Naive thymus-derived CD4-positive, alpha-beta T cell (primary cell): ENCODE measurements at regions not wholly inside any gene's neighbourhood (a gene's known extent, or its start where the extent isn't known, plus 50 kb on each side); places are given as distances from the start of the nearest gene placed in this dataset.

ENCODE experiments used
- ATAC-seq: fragments of 150-1000 bp; cut with Tn5 transposase; 2 replicates; pipeline ENCODE4 v1.10.0; 2021; ENCODE audit warnings: mild to moderate bottlenecking, moderate library complexity
- CTCF ChIA-PET: fragments of 350-600 bp; sonication (Branson Sonifier 250); formaldehyde crosslinking; loops from one replicate; lab custom pipeline; 2021; ENCODE audit warnings: antibody characterized with exemption; lab: Charles Lee
- POLR2A ChIA-PET: fragments of 350-600 bp; sonication (Branson Sonifier 250); formaldehyde crosslinking; loops from one replicate; lab custom pipeline; 2021; ENCODE audit warnings: antibody characterized with exemption, inconsistent platforms; lab: Charles Lee
- DNase-seq, 9 donors: peaks; one replicate each; pipeline versions ENCODE4 v3.0.0 to v3.0.0-alpha.2; 2020 to 2022; ENCODE audit warnings: mixed read lengths in 1 of 9
- H3K27ac ChIP-seq: one replicate; pipeline ENCODE4 v1.7.0; 2013; ENCODE audit warnings: mild to moderate bottlenecking, low read depth, low read length, moderate library complexity
- H3K27me3 ChIP-seq, 2 donors: one replicate each; pipeline ENCODE4 v1.7.0; 2013; ENCODE audit warnings: low read length in 2 of 2, mild to moderate bottlenecking in 2 of 2, moderate library complexity in 2 of 2; ENCODE audit not compliant: control insufficient read depth in 2 of 2, insufficient read depth in 2 of 2
- H3K36me3 ChIP-seq, 3 experiments: 1 replicate in 2 of 3; 2 replicates in 1 of 3; pipeline ENCODE4 v1.7.0; 2013; ENCODE audit warnings: low read length in 3 of 3, mild to moderate bottlenecking in 3 of 3, moderate library complexity in 1 of 3; ENCODE audit not compliant: insufficient read depth in 3 of 3, control insufficient read depth in 2 of 3
- H3K4me1 ChIP-seq, 2 donors: one replicate each; pipeline ENCODE4 v1.7.0; 2013; ENCODE audit warnings: low read length in 2 of 2, mild to moderate bottlenecking in 2 of 2, moderate library complexity in 1 of 2; ENCODE audit not compliant: control insufficient read depth in 2 of 2, insufficient read depth in 2 of 2
- H3K4me3 ChIP-seq: 2 replicates; pipeline ENCODE4 v1.7.0; 2013; ENCODE audit warnings: mild to moderate bottlenecking, low read length
- H3K9me3 ChIP-seq, 3 experiments: 1 replicate in 2 of 3; 2 replicates in 1 of 3; pipeline ENCODE4 v1.7.0; 2013; ENCODE audit warnings: low read length in 3 of 3; ENCODE audit not compliant: control insufficient read depth in 2 of 3
- H3K27ac Mint-ChIP-seq, 9 donors: one replicate each; pipeline ENCODE4 v1.8.0; 2020 to 2022; ENCODE audit warnings: mixed read lengths in 9 of 9, mild to moderate bottlenecking in 8 of 9, moderate library complexity in 5 of 9, inconsistent platforms in 2 of 9
- H3K27me3 Mint-ChIP-seq, 5 donors: one replicate each; pipeline ENCODE4 v1.8.0; 2021 to 2022; ENCODE audit warnings: mixed read lengths in 5 of 5, mild to moderate bottlenecking in 1 of 5
- H3K36me3 Mint-ChIP-seq, 5 donors: one replicate each; pipeline ENCODE4 v1.8.0; 2020 to 2022; ENCODE audit warnings: mixed read lengths in 5 of 5, mild to moderate bottlenecking in 3 of 5, inconsistent platforms in 1 of 5
- H3K4me1 Mint-ChIP-seq, 7 donors: one replicate each; pipeline ENCODE4 v1.8.0; 2020 to 2022; ENCODE audit warnings: mixed read lengths in 7 of 7, mild to moderate bottlenecking in 3 of 7, inconsistent platforms in 1 of 7
- H3K4me3 Mint-ChIP-seq, 10 donors: one replicate each; pipeline ENCODE4 v1.8.0; 2020 to 2022; ENCODE audit warnings: mild to moderate bottlenecking in 10 of 10, mixed read lengths in 10 of 10, moderate library complexity in 6 of 10, inconsistent platforms in 2 of 10
- H3K9me3 Mint-ChIP-seq, 11 donors: one replicate each; pipeline ENCODE4 v1.8.0; 2020 to 2022; ENCODE audit warnings: mixed read lengths in 11 of 11, mild to moderate bottlenecking in 4 of 11, inconsistent platforms in 1 of 11, moderate library complexity in 1 of 11
- intact Hi-C, 2 donors: fragments of 100-400 bp; cut with micrococcal nuclease; formaldehyde crosslinking; loops; one replicate each; pipeline ENCODE4 v1.15.1; 2023

- H3K27me3 ChIP-seq = no peaks in the 10 kb centered on the region
- H3K36me3 ChIP-seq = no peaks in the 10 kb centered on the region
- H3K9me3 ChIP-seq = no peaks in the 10 kb centered on the region
- no peak overlapping the region for H3K27ac ChIP-seq
- no peaks in the 10 kb centered on the region for H3K4me1 Mint-ChIP-seq
- no peak for ATAC-seq
- no peak overlapping the region for H3K27ac Mint-ChIP-seq
- intact Hi-C loops = no loop called here
- H3K27me3 Mint-ChIP-seq = peaks cover 0 to 30% (median 19%) of the 10 kb centered on the region in 5 donors
- no peaks in the 10 kb centered on the region for H3K36me3 Mint-ChIP-seq
- H3K4me3 Mint-ChIP-seq = no peak overlapping the region
- no peak for DNase-seq
- POLR2A ChIA-PET = no interaction called here
- no peaks in the 10 kb centered on the region for H3K9me3 Mint-ChIP-seq
- CTCF ChIA-PET = no interaction called here
- no peak overlapping the region for H3K4me3 ChIP-seq
- H3K4me1 ChIP-seq = no peaks in the 10 kb centered on the region
Observed at GRCh38 chr1:221347706-221348105, 394.2 kb downstream of the DUSP10 start.

GRCh38 chr1:221350091-221350490, 391.8 kb downstream of the DUSP10 start:
- Mint-ChIP-seq H3K4me3 (no peak overlapping the region), H3K36me3 (no peaks in the 10 kb centered on the region), H3K27ac (no peak overlapping the region), H3K27me3 (peaks cover 0 to 12% (median 9%) of the 10 kb centered on the region in 5 donors), H3K4me1 (no peaks in the 10 kb centered on the region), H3K9me3 (peaks cover 0 to 4% (median 0%) of the 10 kb centered on the region in 11 donors)
- intact Hi-C loops = no loop called here
- POLR2A ChIA-PET = no interaction called here
- no peaks in the 10 kb centered on the region for H3K27me3 ChIP-seq
- CTCF ChIA-PET = no interaction called here
- H3K36me3 ChIP-seq = no peaks in the 10 kb centered on the region
- no peak overlapping the region for H3K27ac ChIP-seq
- ATAC-seq = no peak
- no peaks in the 10 kb centered on the region for H3K9me3 ChIP-seq
- no peaks in the 10 kb centered on the region for H3K4me1 ChIP-seq
- H3K4me3 ChIP-seq = no peak overlapping the region
- no peak for DNase-seq

DNA sequence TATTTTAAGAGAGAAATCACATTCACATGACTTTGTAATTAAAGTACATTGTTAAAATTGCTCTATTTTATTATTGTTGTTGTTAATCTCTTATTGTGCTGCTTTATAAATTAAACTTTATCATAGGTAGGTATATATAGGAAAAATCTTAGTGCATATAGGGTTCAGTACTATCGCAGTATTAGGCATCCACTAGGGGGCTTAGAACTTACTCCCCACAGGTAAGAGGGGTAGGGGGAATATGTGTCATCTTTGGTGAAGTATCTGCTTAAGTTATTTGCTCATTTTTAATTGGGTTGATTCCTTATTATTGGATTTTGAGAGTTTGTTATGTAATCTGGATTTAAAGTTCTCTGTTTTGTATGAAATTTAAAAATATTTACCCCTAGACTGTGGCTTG, 385.2 kb downstream of the DUSP10 start:
- H3K9me3 Mint-ChIP-seq = peaks cover 0 to 4% (median 0%) of the 10 kb centered on the region in 11 donors
- DNase-seq (no peak), ATAC-seq (no peak)
- H3K4me3 Mint-ChIP-seq = no peak overlapping the region
- H3K4me1 Mint-ChIP-seq = no peaks in the 10 kb centered on the region
- no peak overlapping the region for H3K27ac ChIP-seq
- H3K9me3 ChIP-seq = no peaks in the 10 kb centered on the region
- POLR2A ChIA-PET = no interaction called here
- no peaks in the 10 kb centered on the region for H3K36me3 ChIP-seq
- no peaks in the 10 kb centered on the region for H3K4me1 ChIP-seq
- intact Hi-C loops = no loop called here
- CTCF ChIA-PET = no interaction called here
- no peaks in the 10 kb centered on the region for H3K27me3 ChIP-seq
- no peaks in the 10 kb centered on the region for H3K36me3 Mint-ChIP-seq
- H3K27ac Mint-ChIP-seq = no peak overlapping the region
- H3K4me3 ChIP-seq = no peak overlapping the region
- H3K27me3 Mint-ChIP-seq = peaks cover 0 to 12% (median 10%) of the 10 kb centered on the region in 5 donors

GRCh38 chr1:221363039-221363438, 378.9 kb downstream of the DUSP10 start:
- no peak for ATAC-seq
- H3K36me3 Mint-ChIP-seq = no peaks in the 10 kb centered on the region
- no peaks in the 10 kb centered on the region for H3K4me1 Mint-ChIP-seq
- intact Hi-C loops = no loop called here
- Histone ChIP-seq H3K4me3 (no peak overlapping the region), H3K9me3 (no peaks in the 10 kb centered on the region), H3K27ac (no peak overlapping the region), H3K36me3 (no peaks in the 10 kb centered on the region), H3K27me3 (no peaks in the 10 kb centered on the region), H3K4me1 (no peaks in the 10 kb centered on the region)
- POLR2A ChIA-PET = no interaction called here
- no peak overlapping the region for H3K4me3 Mint-ChIP-seq
- H3K9me3 Mint-ChIP-seq = peaks cover 0 to 1% (median 0%) of the 10 kb centered on the region in 11 donors
- CTCF ChIA-PET = no interaction called here
- H3K27me3 Mint-ChIP-seq = peaks cover 17 to 23% (median 19%) of the 10 kb centered on the region in 5 donors
- DNase-seq = no peak
- no peak overlapping the region for H3K27ac Mint-ChIP-seq

DNA sequence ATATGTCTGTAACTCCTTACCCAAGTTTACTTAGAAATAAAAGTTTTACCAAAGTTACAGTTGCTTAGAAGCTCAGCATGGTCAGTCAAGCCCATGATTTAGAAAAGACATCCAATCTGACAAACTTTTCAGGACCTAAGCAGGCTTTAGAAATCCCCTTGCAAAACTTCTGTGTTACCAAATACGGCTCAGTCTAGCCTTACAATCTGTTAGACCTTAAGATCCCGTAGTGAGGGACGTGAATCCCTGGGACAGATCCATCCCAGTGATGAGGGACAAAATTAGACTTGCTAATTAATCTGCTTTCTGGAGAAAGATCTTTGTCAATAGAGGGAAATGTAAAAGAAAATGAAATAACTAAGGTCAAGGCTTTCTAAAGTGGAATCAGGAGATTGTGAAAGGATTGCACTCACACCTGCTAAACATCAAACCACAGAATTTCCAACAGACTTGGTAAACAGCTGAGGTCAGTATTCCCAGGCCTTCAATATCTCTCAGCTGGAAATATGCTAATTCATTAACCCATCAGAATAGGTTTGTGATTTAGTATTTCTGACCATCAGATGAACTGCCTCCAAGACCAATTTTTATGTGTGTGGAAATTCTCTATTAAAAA, 375.3 kb downstream of the DUSP10 start:
- POLR2A ChIA-PET = no interaction called here
- Mint-ChIP-seq H3K4me1 (no peaks in the 10 kb centered on the region), H3K4me3 (no peak overlapping the region), H3K9me3 (peaks cover 0 to 3% (median 0%) of the 10 kb centered on the region in 11 donors), H3K36me3 (no peaks in the 10 kb centered on the region), H3K27ac (no peak overlapping the region), H3K27me3 (peaks cover 21 to 41% (median 24%) of the 10 kb centered on the region in 5 donors)
- Histone ChIP-seq H3K4me3 (no peak overlapping the region), H3K27ac (no peak overlapping the region), H3K36me3 (no peaks in the 10 kb centered on the region), H3K4me1 (no peaks in the 10 kb centered on the region), H3K27me3 (no peaks in the 10 kb centered on the region), H3K9me3 (no peaks in the 10 kb centered on the region)
- intact Hi-C loops = no loop called here
- DNase-seq = no peak
- CTCF ChIA-PET = no interaction called here
- ATAC-seq = no peak

DNA sequence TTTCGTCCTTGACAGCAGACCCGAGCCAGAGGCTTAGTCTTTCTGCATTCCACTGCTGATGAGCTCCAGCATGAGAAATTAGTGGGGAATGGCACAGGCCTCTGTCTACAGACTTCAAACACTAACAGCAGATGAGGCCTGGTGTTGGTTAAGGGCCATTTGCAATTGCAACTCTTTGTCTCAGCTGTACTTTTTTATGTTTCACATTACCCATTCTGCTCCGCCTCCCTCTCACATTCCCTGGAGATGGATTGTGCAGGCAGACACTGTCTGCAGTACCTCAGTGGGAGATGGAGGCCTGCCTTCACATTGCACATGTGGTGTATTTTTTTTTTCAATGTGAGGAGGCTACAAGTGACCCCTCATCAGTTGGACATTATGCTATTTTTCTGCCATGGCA, 370.2 kb downstream of the DUSP10 start:
- CTCF ChIA-PET = no interaction called here
- Histone ChIP-seq H3K4me1 (no peaks in the 10 kb centered on the region), H3K9me3 (no peaks in the 10 kb centered on the region), H3K36me3 (no peaks in the 10 kb centered on the region), H3K27ac (no peak overlapping the region), H3K27me3 (no peaks in the 10 kb centered on the region), H3K4me3 (no peak overlapping the region)
- Mint-ChIP-seq H3K9me3 (peaks cover 0 to 3% (median 0%) of the 10 kb centered on the region in 11 donors), H3K4me1 (no peaks in the 10 kb centered on the region), H3K27me3 (peaks cover 6 to 57% (median 32%) of the 10 kb centered on the region in 5 donors), H3K36me3 (no peaks in the 10 kb centered on the region), H3K4me3 (no peak overlapping the region), H3K27ac (no peak overlapping the region)
- DNase-seq (no peak), ATAC-seq (no peak)
- intact Hi-C loops = no loop called here
- POLR2A ChIA-PET = no interaction called here

GRCh38 chr1:221373795-221374194, 368.1 kb downstream of the DUSP10 start:
- Mint-ChIP-seq H3K36me3 (no peaks in the 10 kb centered on the region), H3K4me1 (no peaks in the 10 kb centered on the region), H3K27ac (no peak overlapping the region), H3K4me3 (no peak overlapping the region), H3K27me3 (peaks cover 6 to 47% (median 29%) of the 10 kb centered on the region in 5 donors), H3K9me3 (peaks cover 0 to 3% (median 0%) of the 10 kb centered on the region in 11 donors)
- Histone ChIP-seq H3K27ac (no peak overlapping the region), H3K9me3 (no peaks in the 10 kb centered on the region), H3K27me3 (no peaks in the 10 kb centered on the region), H3K36me3 (no peaks in the 10 kb centered on the region), H3K4me1 (no peaks in the 10 kb centered on the region), H3K4me3 (no peak overlapping the region)
- ATAC-seq (no peak), DNase-seq (no peak)
- intact Hi-C loops = no loop called here
- CTCF ChIA-PET = no interaction called here
- POLR2A ChIA-PET = no interaction called here
